ENCODE measurements at regions not wholly inside any gene's neighbourhood (a gene's known extent, or its start where the extent isn't known, plus 50 kb on each side); places are given as distances from the start of the nearest gene placed in this dataset.
"Not testable (repeated sequence)": the region's sequence is repeated elsewhere in the genome, so short reads cannot be mapped to it uniquely, and the experiment has no call there.

DNA sequence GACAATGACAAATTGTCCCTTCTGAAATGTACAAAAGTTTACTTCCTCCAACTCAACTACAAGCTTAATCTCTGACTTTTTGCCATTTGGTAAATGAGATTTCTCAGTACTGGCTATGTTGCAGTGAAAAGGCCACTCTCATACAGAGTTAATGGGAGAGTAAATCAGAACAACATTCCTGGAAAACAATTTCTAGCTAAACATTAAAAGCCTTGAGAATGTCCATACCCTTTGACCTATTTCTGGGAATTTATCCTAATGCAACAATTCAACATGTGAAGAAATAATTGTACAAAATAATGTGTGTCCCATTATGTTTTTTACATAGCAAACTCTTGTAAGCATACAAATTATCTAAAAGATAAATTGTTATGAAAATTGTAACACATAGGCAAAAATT lies 56.3 kb upstream of the SPEF2 start:
- Histone ChIP-seq H3K36me3 (ENCODE audit: insufficient read depth) (no peaks in the 10 kb centered on the region), H3K4me3 (ENCODE audit: low read depth, low read length) (no peak overlapping the region), H3K4me1 (ENCODE audit: insufficient read depth) (no peaks in the 10 kb centered on the region), H3K27ac (ENCODE audit: low read depth) (no peak overlapping the region)
- no peak for DNase-seq (ENCODE audit: extremely low spot score)

DNA sequence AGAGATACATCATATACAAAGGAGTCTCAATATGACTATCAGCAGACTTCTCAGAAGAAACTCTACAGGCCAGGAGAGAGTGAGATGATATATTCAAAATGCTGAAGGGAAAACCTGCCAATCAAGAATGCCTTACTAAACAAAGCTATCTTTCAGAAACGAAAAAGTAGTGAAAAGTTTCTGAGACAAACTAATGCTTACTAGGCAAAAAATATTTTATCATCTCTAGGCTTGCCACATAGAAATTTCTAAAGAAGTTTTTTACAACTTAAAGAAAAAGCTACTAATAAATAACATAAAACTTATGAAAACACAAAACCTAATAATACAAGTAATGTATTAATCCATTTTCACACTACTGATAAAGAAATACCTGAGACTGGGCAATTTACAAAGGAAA lies 59.9 kb upstream of the SPEF2 start:
- DNase-seq (ENCODE audit: extremely low spot score): no peak
- Histone ChIP-seq H3K4me3 (ENCODE audit: low read depth, low read length) (no peak overlapping the region), H3K36me3 (ENCODE audit: insufficient read depth) (no peaks in the 10 kb centered on the region), H3K4me1 (ENCODE audit: insufficient read depth) (no peaks in the 10 kb centered on the region), H3K27ac (ENCODE audit: low read depth) (no peak overlapping the region)
- 79% methylated on average over 1 of the region's 1 CpG for WGBS

DNA sequence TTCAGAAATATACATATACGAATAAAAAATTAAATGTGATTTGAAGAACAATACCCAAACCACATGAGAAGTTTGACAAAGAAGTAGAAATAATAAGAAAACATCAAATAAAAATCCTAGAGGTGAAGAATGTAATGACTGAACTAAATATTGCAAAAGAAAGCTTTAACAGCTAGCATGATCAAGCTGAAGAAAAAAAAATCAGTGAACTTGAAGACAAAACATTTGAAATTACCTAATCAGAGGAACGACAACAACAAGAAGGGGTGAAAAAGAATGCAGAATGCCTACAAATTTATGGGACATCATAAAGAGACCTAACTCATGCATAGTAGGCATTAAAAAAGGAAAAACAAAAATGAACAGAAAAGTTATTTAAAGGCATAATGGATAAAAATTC lies 60.5 kb upstream of the SPEF2 start:
- no peak for DNase-seq (ENCODE audit: extremely low spot score)
- no peaks in the 10 kb centered on the region for H3K36me3 ChIP-seq (ENCODE audit: insufficient read depth)
- H3K4me1 ChIP-seq (ENCODE audit: insufficient read depth): no peaks in the 10 kb centered on the region
- H3K4me3 ChIP-seq (ENCODE audit: low read depth, low read length): no peak overlapping the region
- H3K27ac ChIP-seq (ENCODE audit: low read depth): no peak overlapping the region
- 86% methylated on average over 2 of the region's 2 CpGs for WGBS

DNA sequence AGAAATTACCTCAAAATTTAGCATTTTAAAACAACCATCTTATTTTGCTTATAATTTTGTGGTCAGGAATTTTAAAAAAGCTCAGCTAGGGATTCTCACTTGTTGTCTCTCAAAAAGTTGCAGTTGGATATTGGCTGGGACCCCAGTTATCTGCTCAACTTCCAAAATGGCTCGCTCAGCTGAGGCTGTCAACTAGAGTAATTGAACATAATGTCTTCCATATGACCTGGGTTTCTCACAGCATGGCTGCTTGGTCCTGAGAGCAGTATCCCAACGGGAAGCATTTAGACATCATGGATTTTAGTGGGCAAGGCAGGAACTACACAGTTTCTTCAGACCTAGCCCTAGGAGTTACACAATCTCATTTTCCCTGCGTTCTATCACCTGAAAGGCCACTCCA lies 63.6 kb upstream of the SPEF2 start:
- Histone ChIP-seq H3K27ac (ENCODE audit: low read depth) (no peak overlapping the region), H3K4me1 (ENCODE audit: insufficient read depth) (no peaks in the 10 kb centered on the region), H3K36me3 (ENCODE audit: insufficient read depth) (no peaks in the 10 kb centered on the region), H3K4me3 (ENCODE audit: low read depth, low read length) (no peak overlapping the region)
- WGBS: 47% methylated on average over 3 of the region's 3 CpGs
- DNase-seq (ENCODE audit: extremely low spot score): no peak

DNA sequence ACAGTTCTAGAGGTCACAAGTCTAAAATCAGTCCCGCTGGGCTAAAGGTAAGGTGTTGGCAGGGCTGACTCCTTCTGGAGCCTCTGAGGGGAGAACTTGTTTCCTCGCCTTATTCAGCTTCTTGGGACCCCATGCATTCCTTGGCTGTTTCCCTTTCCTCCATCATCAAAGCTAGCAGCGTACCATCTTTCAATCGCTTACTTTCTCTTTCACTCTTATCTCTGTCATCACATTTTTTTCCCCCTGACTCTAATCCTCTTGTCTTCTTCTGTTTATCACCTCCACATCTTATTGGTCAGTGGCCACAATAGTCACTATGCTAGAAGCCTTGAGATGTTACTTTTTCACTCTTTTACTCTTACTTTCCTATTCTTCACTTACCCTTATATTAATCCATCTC lies 72.5 kb upstream of the SPEF2 start:
- 65% methylated on average over 4 of the region's 4 CpGs for WGBS
- H3K27ac ChIP-seq (ENCODE audit: low read depth): no peak overlapping the region
- no peak for DNase-seq (ENCODE audit: extremely low spot score)
- H3K4me1 ChIP-seq (ENCODE audit: insufficient read depth): no peaks in the 10 kb centered on the region
- H3K36me3 ChIP-seq (ENCODE audit: insufficient read depth): no peaks in the 10 kb centered on the region
- H3K4me3 ChIP-seq (ENCODE audit: low read depth, low read length): no peak overlapping the region

DNA sequence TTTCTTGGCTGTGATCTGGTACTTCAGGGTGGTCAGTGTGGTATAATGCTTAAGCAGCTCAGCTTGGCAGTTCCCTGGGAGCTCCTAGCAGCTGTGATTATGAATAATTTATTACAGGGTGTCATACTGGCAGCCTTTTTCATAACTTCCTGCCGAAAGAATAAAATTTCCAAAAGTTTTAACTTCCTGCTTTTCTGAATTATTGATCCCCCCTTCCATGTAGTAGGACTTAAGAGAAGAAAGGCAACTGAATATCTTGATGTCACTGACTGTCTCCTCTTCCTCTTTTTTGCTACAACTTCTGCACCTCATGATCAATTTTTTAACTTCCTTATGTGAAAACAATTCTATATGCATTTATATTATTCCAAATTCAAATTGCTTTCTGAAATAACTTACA lies 74.3 kb upstream of the SPEF2 start:
- Histone ChIP-seq H3K4me3 (ENCODE audit: low read depth, low read length) (no peak overlapping the region), H3K36me3 (ENCODE audit: insufficient read depth) (no peaks in the 10 kb centered on the region), H3K27ac (ENCODE audit: low read depth) (no peak overlapping the region), H3K4me1 (ENCODE audit: insufficient read depth) (no peaks in the 10 kb centered on the region)
- DNase-seq (ENCODE audit: extremely low spot score): no peak
- 59% methylated on average over 1 of the region's 1 CpG for WGBS

DNA sequence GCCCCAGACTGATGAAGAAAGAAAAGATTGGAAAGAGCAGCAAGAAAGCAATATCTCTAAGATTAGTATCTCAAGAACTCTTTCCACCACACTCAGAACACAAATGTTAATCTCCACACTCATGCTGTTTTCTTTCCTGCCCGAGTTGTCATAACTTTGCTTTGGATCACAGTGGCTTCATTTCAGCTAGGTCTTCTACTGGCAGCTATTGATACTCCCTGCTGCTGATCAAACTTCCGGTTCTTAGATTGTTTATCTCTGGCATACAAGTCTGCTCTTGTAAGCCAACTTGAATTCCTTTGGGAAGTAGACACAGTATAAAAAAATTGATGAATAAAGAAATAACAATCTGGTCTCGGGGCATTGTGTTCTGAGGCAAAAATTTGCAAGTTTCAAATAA lies 77.7 kb upstream of the SPEF2 start:
- WGBS: 45% methylated on average over 3 of the region's 3 CpGs
- no peak overlapping the region for H3K27ac ChIP-seq (ENCODE audit: low read depth)
- H3K36me3 ChIP-seq (ENCODE audit: insufficient read depth): no peaks in the 10 kb centered on the region
- no peak for DNase-seq (ENCODE audit: extremely low spot score)
- H3K4me1 ChIP-seq (ENCODE audit: insufficient read depth): no peaks in the 10 kb centered on the region
- no peak overlapping the region for H3K4me3 ChIP-seq (ENCODE audit: low read depth, low read length)

DNA sequence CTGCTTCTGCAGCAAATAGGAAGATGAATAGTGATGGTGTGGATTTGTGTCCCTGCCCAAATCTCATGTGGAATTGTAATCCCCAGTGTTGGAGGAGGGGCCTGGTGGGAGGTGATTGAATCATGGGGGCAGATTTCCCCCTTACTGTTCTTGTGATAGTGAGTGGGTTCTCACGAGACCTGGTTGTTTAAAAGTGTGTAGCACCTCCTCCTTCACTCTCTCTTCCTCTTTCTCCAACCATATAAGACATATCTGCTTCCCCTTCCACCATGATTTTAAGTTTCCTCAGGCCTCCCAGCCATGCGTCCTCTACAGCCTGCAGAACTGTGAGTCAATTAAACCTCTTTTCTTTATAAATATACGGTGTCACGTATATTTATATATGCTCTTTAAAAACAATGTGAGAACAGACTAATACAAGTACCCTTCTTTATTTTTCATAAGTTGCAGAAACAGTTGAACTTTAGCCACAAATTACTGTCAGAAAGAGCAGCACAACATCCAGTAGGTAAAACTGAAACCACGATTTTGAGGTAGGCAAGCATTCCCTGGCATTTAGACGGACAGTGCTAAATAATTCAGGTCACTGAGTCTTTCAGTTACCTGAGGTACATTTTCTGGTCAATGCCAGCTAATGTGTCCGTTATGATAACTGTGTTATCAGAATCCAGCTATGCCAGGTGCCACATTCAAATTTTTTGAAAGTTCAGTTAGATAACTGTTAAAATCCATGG lies 79.3 kb upstream of the SPEF2 start:
- 66% methylated on average over 7 of the region's 7 CpGs for WGBS
- Histone ChIP-seq H3K36me3 (ENCODE audit: insufficient read depth) (no peaks in the 10 kb centered on the region), H3K4me1 (ENCODE audit: insufficient read depth) (no peaks in the 10 kb centered on the region), H3K27ac (ENCODE audit: low read depth) (no peak overlapping the region), H3K4me3 (ENCODE audit: low read depth, low read length) (no peak overlapping the region)
- DNase-seq (ENCODE audit: extremely low spot score): no peak

DNA sequence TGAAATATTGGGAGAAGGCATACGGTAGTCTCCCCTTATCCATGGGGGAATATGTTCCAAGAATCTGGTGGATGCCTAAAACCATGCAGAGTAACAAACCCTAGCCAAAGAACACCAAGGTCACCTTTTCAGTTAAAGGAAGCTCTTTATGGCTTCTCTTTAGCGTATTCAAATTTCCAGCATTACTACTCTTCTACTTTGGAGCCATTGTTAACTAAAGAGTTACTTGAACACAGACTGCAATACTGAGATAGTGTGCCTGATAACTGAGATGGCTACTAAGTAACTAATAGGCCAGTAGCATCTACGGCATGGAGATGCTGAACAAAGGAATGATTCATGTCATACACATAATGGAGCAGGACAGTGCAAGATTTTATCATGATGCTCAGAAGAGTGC lies 84.5 kb upstream of the SPEF2 start:
- DNase-seq (ENCODE audit: extremely low spot score): no peak
- H3K4me1 ChIP-seq (ENCODE audit: insufficient read depth): no peaks in the 10 kb centered on the region
- 91% methylated on average over 3 of the region's 3 CpGs for WGBS
- H3K4me3 ChIP-seq (ENCODE audit: low read depth, low read length): no peak overlapping the region
- H3K36me3 ChIP-seq (ENCODE audit: insufficient read depth): no peaks in the 10 kb centered on the region
- no peak overlapping the region for H3K27ac ChIP-seq (ENCODE audit: low read depth)

DNA sequence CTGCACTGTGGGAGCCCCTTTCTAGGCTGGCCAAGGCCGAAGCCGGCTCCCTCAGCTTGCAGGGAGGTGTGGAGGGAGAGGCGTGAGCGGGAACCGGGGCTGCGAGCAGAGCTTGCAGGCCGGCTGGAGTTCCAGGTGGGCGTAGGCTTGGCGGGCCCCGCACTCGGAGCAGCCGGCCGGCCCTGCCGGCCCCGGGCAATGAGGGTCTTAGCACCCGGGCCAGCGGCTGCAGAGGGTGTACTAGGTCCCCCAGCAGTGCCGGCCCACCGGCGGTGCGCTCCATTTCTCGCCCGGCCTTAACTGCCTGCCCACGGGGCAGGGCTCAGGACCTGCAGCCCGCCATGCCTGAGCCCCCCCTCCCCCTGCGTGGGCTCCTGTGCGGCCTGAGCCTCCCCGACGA lies 86.1 kb upstream of the SPEF2 start:
- H3K4me3 ChIP-seq (ENCODE audit: low read depth, low read length): not testable (repeated sequence)
- 93% methylated on average over 29 of the region's 29 CpGs for WGBS

DNA sequence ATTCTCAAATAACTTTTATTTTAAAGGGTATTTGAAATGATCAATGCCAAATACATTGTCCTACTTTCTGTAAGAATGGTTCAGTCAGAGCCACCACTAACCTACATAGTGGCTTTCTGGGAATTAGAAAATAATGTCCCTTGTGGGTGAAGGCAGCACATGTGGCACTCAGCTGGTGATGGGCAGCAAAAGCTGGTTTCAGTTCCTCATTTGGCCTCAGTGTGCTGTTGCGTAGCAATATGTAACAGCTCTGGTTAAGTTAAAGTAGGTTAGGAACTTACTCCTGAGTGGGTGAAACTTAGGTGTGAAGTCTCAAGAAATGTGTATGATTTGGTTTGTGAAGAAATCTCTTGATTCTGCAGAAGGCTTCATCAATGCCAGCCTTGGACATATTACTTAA lies 99.6 kb upstream of the SPEF2 start:
- 87% methylated on average over 1 of the region's 1 CpG for WGBS
- no peaks in the 10 kb centered on the region for H3K4me1 ChIP-seq (ENCODE audit: insufficient read depth)
- no peak overlapping the region for H3K4me3 ChIP-seq (ENCODE audit: low read depth, low read length)
- H3K27ac ChIP-seq (ENCODE audit: low read depth): no peak overlapping the region
- DNase-seq (ENCODE audit: extremely low spot score): no peak
- peaks cover 1% of the 10 kb centered on the region for H3K36me3 ChIP-seq (ENCODE audit: insufficient read depth)

More for the DNA sequence above, 86.1 kb upstream of the SPEF2 start:
- not testable (repeated sequence) for DNase-seq (ENCODE audit: extremely low spot score); H3K36me3 ChIP-seq (ENCODE audit: insufficient read depth); H3K27ac ChIP-seq (ENCODE audit: low read depth); H3K4me1 ChIP-seq (ENCODE audit: insufficient read depth)

DNA sequence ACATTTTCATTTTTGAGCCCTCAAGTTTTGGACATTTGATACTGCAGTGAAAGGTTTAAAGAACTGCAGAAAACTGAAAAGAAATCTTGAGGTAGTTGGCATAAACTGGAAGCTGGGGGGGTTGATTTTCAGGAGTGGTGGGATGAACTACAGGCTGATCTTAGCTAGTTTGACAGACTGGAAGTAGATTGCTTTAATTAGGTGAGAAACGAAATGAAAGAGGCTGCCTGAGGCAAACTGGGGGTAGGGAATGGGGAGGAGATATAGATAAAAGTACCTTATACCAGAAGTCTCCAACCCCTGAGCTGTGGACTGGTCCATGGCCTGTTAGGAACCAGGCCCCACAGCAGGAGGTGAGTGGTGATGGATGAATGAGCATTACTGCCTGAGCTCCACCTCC lies 101.4 kb upstream of the SPEF2 start:
- Histone ChIP-seq H3K4me1 (ENCODE audit: insufficient read depth) (no peaks in the 10 kb centered on the region), H3K4me3 (ENCODE audit: low read depth, low read length) (no peak overlapping the region), H3K36me3 (ENCODE audit: insufficient read depth) (peaks cover 1% of the 10 kb centered on the region), H3K27ac (ENCODE audit: low read depth) (no peak overlapping the region)
- no peak for DNase-seq (ENCODE audit: extremely low spot score)
- 23% methylated on average over 1 of the region's 1 CpG for WGBS

DNA sequence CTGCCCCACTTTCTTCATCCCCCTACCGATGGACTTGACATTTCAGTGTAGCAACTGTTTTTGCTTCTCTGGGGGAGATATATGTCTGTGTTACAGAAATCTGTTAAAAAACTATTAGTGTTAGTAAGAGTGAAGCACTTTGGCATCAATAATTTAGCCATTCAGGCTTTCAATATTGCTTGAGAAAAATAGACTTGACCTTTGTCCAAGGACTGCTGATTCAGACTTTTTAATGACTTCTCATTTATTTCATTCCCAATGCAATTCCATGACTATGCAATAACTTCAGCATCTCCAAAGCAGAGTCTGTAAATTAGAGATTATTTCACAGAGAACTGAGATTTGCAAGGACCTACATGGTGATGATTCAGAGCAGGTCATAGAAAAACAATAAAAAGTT lies 104.1 kb upstream of the SPEF2 start:
- 92% methylated on average over 1 of the region's 1 CpG for WGBS
- DNase-seq (ENCODE audit: extremely low spot score): no peak
- Histone ChIP-seq H3K4me3 (ENCODE audit: low read depth, low read length) (no peak overlapping the region), H3K27ac (ENCODE audit: low read depth) (no peak overlapping the region), H3K4me1 (ENCODE audit: insufficient read depth) (no peaks in the 10 kb centered on the region), H3K36me3 (ENCODE audit: insufficient read depth) (peaks cover 1% of the 10 kb centered on the region)

DNA sequence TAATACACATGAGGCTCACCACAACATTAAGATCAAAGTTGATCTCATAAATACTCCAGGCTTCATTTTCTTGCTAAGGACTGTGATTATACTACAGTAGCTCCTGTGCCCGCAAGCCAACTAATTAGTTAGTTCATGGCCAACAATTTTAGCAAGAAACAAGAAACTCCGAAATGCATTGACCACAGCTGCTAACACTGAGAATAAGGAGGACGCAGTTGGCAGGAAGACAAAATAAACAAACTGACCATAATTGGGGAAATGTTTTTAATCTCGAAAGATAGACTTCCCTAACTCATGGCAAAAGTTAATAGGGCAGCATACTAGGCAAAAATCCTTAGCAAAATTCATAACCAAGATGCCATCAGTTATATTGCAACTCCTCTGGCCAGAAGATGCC lies 115.5 kb upstream of the SPEF2 start:
- Histone ChIP-seq H3K4me3 (ENCODE audit: low read depth, low read length) (no peak overlapping the region), H3K4me1 (ENCODE audit: insufficient read depth) (no peaks in the 10 kb centered on the region), H3K27ac (ENCODE audit: low read depth) (no peak overlapping the region), H3K36me3 (ENCODE audit: insufficient read depth) (no peaks in the 10 kb centered on the region)
- DNase-seq (ENCODE audit: extremely low spot score): no peak
- WGBS: 51% methylated on average over 4 of the region's 4 CpGs

DNA sequence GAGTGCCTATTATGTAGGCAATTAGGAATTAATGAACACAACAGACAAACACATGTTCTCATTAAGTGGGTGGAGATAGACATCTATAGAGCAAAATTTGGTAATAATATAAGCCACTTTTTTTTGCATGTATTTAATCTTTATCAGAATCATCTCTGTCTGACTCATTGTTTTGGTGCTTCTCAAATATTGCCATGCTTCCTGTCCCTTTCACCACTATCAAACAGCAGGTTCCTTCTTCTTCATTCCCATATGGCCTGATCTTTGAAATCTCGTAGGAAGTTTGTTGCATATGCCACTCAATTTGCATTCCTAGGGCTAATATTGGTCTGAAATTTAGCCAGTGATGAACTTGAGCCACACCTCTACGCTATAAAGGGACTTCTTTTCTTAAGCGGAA lies 128.9 kb upstream of the SPEF2 start:
- H3K4me3 ChIP-seq (ENCODE audit: low read depth, low read length): no peak overlapping the region
- H3K27ac ChIP-seq (ENCODE audit: low read depth): no peak overlapping the region
- H3K36me3 ChIP-seq (ENCODE audit: insufficient read depth): no peaks in the 10 kb centered on the region
- DNase-seq (ENCODE audit: extremely low spot score): no peak
- H3K4me1 ChIP-seq (ENCODE audit: insufficient read depth): no peaks in the 10 kb centered on the region
- WGBS: 88% methylated on average over 3 of the region's 3 CpGs

Data from urinary bladder (tissue), 3 donors.